H9 (cell line): ENCODE measurements at regions not wholly inside any gene's neighbourhood (a gene's known extent, or its start where the extent isn't known, plus 50 kb on each side); places are given as distances from the start of the nearest gene placed in this dataset.

Experiments used
- DNase-seq: peaks from one replicate; pipeline ENCODE4 v3.0.0-alpha.2; 2017
- H2AFZ ChIP-seq: one replicate; pipeline ENCODE4 v1.6.1; 2013; ENCODE audit warnings: mild to moderate bottlenecking, low read length, control low read depth, moderate library complexity
- H2AK5ac ChIP-seq: 2 replicates; pipeline ENCODE4 v1.6.1; 2013; ENCODE audit warnings: low read length, control low read depth, mixed read lengths; ENCODE audit not compliant: insufficient read length
- H2BK120ac ChIP-seq: one replicate; pipeline ENCODE4 v1.6.1; 2013; ENCODE audit warnings: low read depth, mild to moderate bottlenecking, low read length, control low read depth, inconsistent platforms; ENCODE audit not compliant: poor library complexity, severe bottlenecking
- H2BK12ac ChIP-seq: 2 replicates; pipeline ENCODE4 v1.6.1; 2013; ENCODE audit warnings: low read length, control low read depth, mixed read lengths, low read depth; ENCODE audit not compliant: insufficient read length
- H2BK15ac ChIP-seq: 2 replicates; pipeline ENCODE4 v1.6.1; 2013; ENCODE audit warnings: low read depth, low read length, control low read depth
- H2BK20ac ChIP-seq: one replicate; pipeline ENCODE4 v1.6.1; 2013; ENCODE audit warnings: low read depth, mild to moderate bottlenecking, low read length, control low read depth, inconsistent platforms; ENCODE audit not compliant: poor library complexity, severe bottlenecking
- H2BK5ac ChIP-seq: 2 replicates; pipeline ENCODE4 v1.6.1; 2013; ENCODE audit warnings: low read length, control low read depth, mixed read lengths; ENCODE audit not compliant: insufficient read length
- H3K14ac ChIP-seq: 2 replicates; pipeline ENCODE4 v1.6.1; 2013; ENCODE audit warnings: low read length, control low read depth; ENCODE audit not compliant: insufficient read depth
- H3K18ac ChIP-seq: 2 replicates; pipeline ENCODE4 v1.6.1; 2013; ENCODE audit warnings: low read depth, mild to moderate bottlenecking, mixed read lengths, low read length, control low read depth; ENCODE audit not compliant: insufficient read length
- H3K23ac ChIP-seq: 2 replicates; pipeline ENCODE4 v1.6.1; 2013; ENCODE audit warnings: low read length, control low read depth, mixed read lengths, low read depth; ENCODE audit not compliant: insufficient read length
- H3K23me2 ChIP-seq: 2 replicates; pipeline ENCODE4 v1.6.1; 2013; ENCODE audit warnings: low read depth, mild to moderate bottlenecking, mixed read lengths, low read length, control low read depth; ENCODE audit not compliant: insufficient read length, poor library complexity, severe bottlenecking
- H3K27ac ChIP-seq: 2 replicates; pipeline ENCODE4 v1.5.1; 2013; ENCODE audit warnings: low read length, control low read depth, mixed read lengths, low read depth; ENCODE audit not compliant: insufficient read length
- H3K27me3 ChIP-seq: 2 replicates; pipeline ENCODE4 v1.6.1; 2013; ENCODE audit warnings: low read length, control low read depth, inconsistent platforms; ENCODE audit not compliant: insufficient read depth
- H3K4ac ChIP-seq: 2 replicates; pipeline ENCODE4 v1.6.1; 2013; ENCODE audit warnings: low read depth, mild to moderate bottlenecking, control low read depth, inconsistent platforms, low read length, moderate library complexity
- H3K4me1 ChIP-seq: 2 replicates; pipeline ENCODE4 v1.6.1; 2013; ENCODE audit warnings: low read length, control low read depth, inconsistent platforms; ENCODE audit not compliant: insufficient read depth
- H3K4me2 ChIP-seq: 2 replicates; pipeline ENCODE4 v1.6.1; 2013; ENCODE audit warnings: low read length, control low read depth, mixed read lengths; ENCODE audit not compliant: insufficient read length, insufficient read depth
- H3K56ac ChIP-seq: 2 replicates; pipeline ENCODE4 v1.6.1; 2013; ENCODE audit warnings: low read depth, mild to moderate bottlenecking, mixed read lengths, low read length, control low read depth; ENCODE audit not compliant: insufficient read length
- H3K79me1 ChIP-seq: 2 replicates; pipeline ENCODE4 v1.6.1; 2013; ENCODE audit warnings: low read depth, mild to moderate bottlenecking, moderate library complexity, low read length, control low read depth, inconsistent platforms; ENCODE audit not compliant: insufficient read depth, poor library complexity, severe bottlenecking
- H3K79me2 ChIP-seq: 2 replicates; pipeline ENCODE4 v1.6.1; 2013; ENCODE audit warnings: low read length, control low read depth, inconsistent platforms; ENCODE audit not compliant: insufficient read depth
- H3K9ac ChIP-seq: 2 replicates; pipeline ENCODE4 v1.6.1; 2013; ENCODE audit warnings: low read length, control low read depth, mixed read lengths; ENCODE audit not compliant: insufficient read length; ENCODE audit errors: extremely low read depth
- H3K9me3 ChIP-seq: one replicate; pipeline ENCODE4 v1.6.1; 2013; ENCODE audit warnings: low read depth, low read length, inconsistent platforms; ENCODE audit not compliant: control insufficient read depth
- H3T11ph ChIP-seq: one replicate; pipeline ENCODE4 v1.6.1; 2013; ENCODE audit warnings: mild to moderate bottlenecking, low read length, control low read depth, inconsistent platforms
- H4K20me1 ChIP-seq: one replicate; pipeline ENCODE4 v1.6.1; 2013; ENCODE audit not compliant: control insufficient read depth, insufficient read length, insufficient read depth
- H4K5ac ChIP-seq: 2 replicates; pipeline ENCODE4 v1.6.1; 2013; ENCODE audit warnings: low read depth, mild to moderate bottlenecking, mixed read lengths, low read length, control low read depth; ENCODE audit not compliant: insufficient read length
- H4K8ac ChIP-seq: replicated peaks from 2 replicates; pipeline ENCODE4 v1.6.1; 2013; ENCODE audit warnings: low read length, control low read depth, mixed read lengths, low read depth; ENCODE audit not compliant: insufficient read length
- H4K91ac ChIP-seq: 2 replicates; pipeline ENCODE4 v1.6.1; 2013; ENCODE audit warnings: low read depth, mild to moderate bottlenecking, moderate library complexity, mixed read lengths, low read length, control low read depth; ENCODE audit not compliant: insufficient read length
- H3K27ac Mint-ChIP-seq, 3 experiments: 2 replicates in 2 of 3; 3 replicates in 1 of 3; pipeline ENCODE4 v1.8.0; 2020 to 2021; ENCODE audit warnings: mixed read lengths in 3 of 3, mild to moderate bottlenecking in 1 of 3, moderate library complexity in 1 of 3
- H3K27me3 Mint-ChIP-seq: 2 replicates; pipeline ENCODE4 v1.8.0; 2021; ENCODE audit warnings: low read depth, mild to moderate bottlenecking, moderate library complexity, mixed read lengths
- H3K36me3 Mint-ChIP-seq, 3 experiments: 2 replicates in 2 of 3; 3 replicates in 1 of 3; pipeline ENCODE4 v1.8.0; 2020 to 2021; ENCODE audit warnings: low read depth in 3 of 3, mixed read lengths in 3 of 3; ENCODE audit not compliant: insufficient read depth in 1 of 3
- H3K4me1 Mint-ChIP-seq, 2 experiments: 2 replicates each; pipeline ENCODE4 v1.8.0; 2020; ENCODE audit warnings: mixed read lengths in 2 of 2
- H3K4me3 Mint-ChIP-seq, 2 experiments: 2 replicates in 1 of 2; 3 replicates in 1 of 2; pipeline ENCODE4 v1.8.0; 2020 to 2021; ENCODE audit warnings: mild to moderate bottlenecking in 2 of 2, mixed read lengths in 2 of 2, moderate library complexity in 1 of 2
- H3K9me3 Mint-ChIP-seq, 2 experiments: 2 replicates in 1 of 2; 3 replicates in 1 of 2; pipeline ENCODE4 v1.8.0; 2020; ENCODE audit warnings: mild to moderate bottlenecking in 2 of 2, mixed read lengths in 2 of 2, moderate library complexity in 1 of 2
- CTCF ChIP-seq: fragments of 200-600 bp; sonication (generic); conservative IDR thresholded peaks from 3 replicates; pipeline ENCODE4 v1.8.0; 2021; ENCODE audit warnings: antibody characterized with exemption, mild to moderate bottlenecking
- WGBS: extraction: QIAGEN DNeasy Blood & Tissue Kit; methylation state at CpG from one replicate; pipeline ENCODE4 v1.1.7; 2013; ENCODE audit warnings: missing lambda C conversion rate, low lambda C conversion rate, mixed read lengths; ENCODE audit not compliant: insufficient read length; ENCODE audit errors: extremely low coverage; 5-methylcytosine and 5-hydroxymethylcytosine counted together

GRCh38 chr11:13094930-13095687 lies 86.0 kb downstream of the RASSF10 start:
- no peak overlapping the region for H3K4me2 ChIP-seq
- no peak overlapping the region for H2AFZ ChIP-seq
- H3T11ph ChIP-seq, result no peak overlapping the region
- H4K91ac ChIP-seq, result no peak overlapping the region
- H2BK15ac ChIP-seq, result no peak overlapping the region
- no peak overlapping the region for H2BK12ac ChIP-seq
- no peaks in the 10 kb centered on the region for H3K79me2 ChIP-seq
- no peaks in the 10 kb centered on the region for H4K20me1 ChIP-seq
- H3K27me3 Mint-ChIP-seq, result no peaks in the 10 kb centered on the region
- no peak overlapping the region for H2BK20ac ChIP-seq
- WGBS, result no CpG with 5 or more reads among the region's 6 CpGs
- peaks cover 0 to 4% (median 0%) of the 10 kb centered on the region in 3 experiments; a peak in 4 of 7 replicates for H3K36me3 Mint-ChIP-seq
- H3K9me3 Mint-ChIP-seq, result peaks cover 0 to 2% of the 10 kb centered on the region in 2 experiments; a peak in 1 of 5 replicates
- H3K79me1 ChIP-seq, result no peaks in the 10 kb centered on the region
- H3K23me2 ChIP-seq, result no peaks in the 10 kb centered on the region
- H4K5ac ChIP-seq, result no peak overlapping the region
- H3K56ac ChIP-seq, result no peak overlapping the region
- H3K27ac Mint-ChIP-seq, result no peak overlapping the region
- H3K23ac ChIP-seq, result no peak overlapping the region
- no peak overlapping the region for H2BK5ac ChIP-seq
- TF ChIP-seq CTCF, result no peak
- H3K9me3 ChIP-seq, result no peaks in the 10 kb centered on the region
- no peak overlapping the region for H3K4ac ChIP-seq
- no peak overlapping the region for H3K4me3 Mint-ChIP-seq
- no peak overlapping the region for H2BK120ac ChIP-seq
- H3K9ac ChIP-seq, result no peak overlapping the region
- peaks cover 26 to 27% of the 10 kb centered on the region in 2 experiments for H3K4me1 Mint-ChIP-seq
- no peak overlapping the region for H2AK5ac ChIP-seq
- H3K14ac ChIP-seq, result no peak overlapping the region
- H4K8ac ChIP-seq, result no peak overlapping the region
- DNase-seq, result no peak
- H3K18ac ChIP-seq, result no peak overlapping the region
- H3K4me1 ChIP-seq, result no peaks in the 10 kb centered on the region
- H3K27me3 ChIP-seq, result no peaks in the 10 kb centered on the region
- no peak overlapping the region for H3K27ac ChIP-seq
